Brain pericyte (primary cell): ENCODE measurements at regions not wholly inside any gene's neighbourhood (a gene's known extent, or its start where the extent isn't known, plus 50 kb on each side); places are given as distances from the start of the nearest gene placed in this dataset.

Source experiments
- DNase-seq: peaks from one replicate; pipeline ENCODE4 v3.0.0-alpha.2; 2012; ENCODE audit warnings: low read depth, low spot score

- no peak for DNase-seq
Observed at GRCh38 chr2:215505044-215505786, 69.3 kb upstream of the FN1 start.

GRCh38 chr2:215504547-215504946, 68.7 kb upstream of the FN1 start:
- DNase-seq: no peak

- no peak for DNase-seq
Observed at GRCh38 chr2:215503381-215503780, 67.5 kb upstream of the FN1 start.

GRCh38 chr2:215500466-215500865, 64.6 kb upstream of the FN1 start:
- no peak for DNase-seq

- DNase-seq: no peak
Observed at GRCh38 chr2:215499331-215499730, 63.5 kb upstream of the FN1 start.

GRCh38 chr2:215498431-215498830, 62.6 kb upstream of the FN1 start:
- DNase-seq: peak; percentile 11

- no peak for DNase-seq
Observed at GRCh38 chr2:215493376-215493775, 57.5 kb upstream of the FN1 start.

DNA sequence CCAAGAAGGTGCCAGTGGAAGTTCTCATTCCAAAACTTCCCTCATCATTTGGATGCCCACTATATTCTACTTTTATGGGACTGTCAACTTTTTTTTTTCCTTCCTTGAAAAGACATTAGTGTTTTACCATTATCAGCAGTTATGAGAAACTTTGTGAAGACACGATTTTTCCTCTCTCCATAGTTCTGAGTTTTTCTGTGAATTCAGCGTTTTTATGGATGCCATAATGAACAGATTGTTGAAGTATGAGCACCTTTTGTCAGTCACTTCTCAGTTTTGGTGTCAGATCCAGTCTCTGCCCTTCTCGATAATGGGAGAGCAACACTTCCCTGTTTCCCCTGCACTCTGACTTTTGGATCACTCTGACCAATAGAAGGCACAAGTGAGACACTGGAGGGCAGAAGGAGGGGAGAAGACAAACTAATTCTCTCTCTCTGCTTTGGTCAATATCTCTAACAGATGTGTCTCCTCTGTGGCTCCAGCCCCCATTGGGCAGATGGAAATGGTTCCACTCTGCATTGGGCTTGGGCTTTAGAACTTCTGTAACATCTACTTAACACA, 53.5 kb upstream of the FN1 start:
- DNase-seq: no peak

GRCh38 chr2:215487002-215487372, 51.1 kb upstream of the FN1 start:
- no peak for DNase-seq

GRCh38 chr2:215486291-215487001, 50.6 kb upstream of the FN1 start:
- DNase-seq: no peak
